Esophagus muscularis mucosa (tissue), 4 donors: ENCODE measurements at regions not wholly inside any gene's neighbourhood (a gene's known extent, or its start where the extent isn't known, plus 50 kb on each side); places are given as distances from the start of the nearest gene placed in this dataset.

Experiments used
- EP300 ChIP-seq: sonication (generic); formaldehyde crosslinking; IDR thresholded peaks from one replicate; pipeline ENCODE4 v1.6.1; 2017; ENCODE audit warnings: antibody characterized with exemption
- POLR2A ChIP-seq: fragments of 450-650 bp; IDR thresholded peaks from one replicate; pipeline ENCODE4 v1.6.1; 2017; ENCODE audit warnings: antibody characterized with exemption, moderate library complexity, mild to moderate bottlenecking, low read depth
- POLR2AphosphoS5 ChIP-seq, 2 donors: sonication (generic); formaldehyde crosslinking; IDR thresholded peaks; one replicate each; pipeline ENCODE4 v1.6.1; 2017; ENCODE audit warnings: antibody characterized with exemption in 2 of 2
- TF ChIP-seq, protein P1 (sequence below), 3 experiments: fragments of 200-600 bp in 2 of 3; fragments of 450-650 bp in 1 of 3; sonication (generic) in 2 of 3; IDR thresholded peaks; one replicate each; pipeline ENCODE4 v1.5.1; 2017 to 2019; ENCODE audit warnings: antibody characterized with exemption in 3 of 3, mild to moderate bottlenecking in 2 of 3, moderate library complexity in 1 of 3

DNA sequence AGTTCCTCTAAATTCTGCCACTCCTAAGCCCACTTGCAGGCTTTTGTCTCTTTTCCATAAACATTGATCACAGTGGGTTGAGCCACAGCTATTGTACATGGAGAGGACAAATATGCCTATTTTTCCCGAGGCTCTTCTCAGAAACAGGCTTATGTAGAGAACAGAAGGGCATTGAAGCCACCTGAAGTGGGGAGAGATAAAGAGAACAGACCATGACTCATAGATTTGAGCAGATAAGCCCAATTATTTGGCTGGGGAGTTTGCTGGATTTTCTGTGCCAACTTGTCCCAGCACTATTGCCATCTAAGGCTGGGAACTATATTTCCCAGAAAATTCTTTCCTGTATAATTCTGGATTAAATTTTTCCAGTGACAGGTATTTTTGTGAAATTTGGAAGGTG lies 446.1 kb upstream of the RPS6KA3 start:
- no peak for TF ChIP-seq POLR2AphosphoS5 (IDR thresholded peaks at IDR 0.05)
- TF ChIP-seq, protein P1, sequence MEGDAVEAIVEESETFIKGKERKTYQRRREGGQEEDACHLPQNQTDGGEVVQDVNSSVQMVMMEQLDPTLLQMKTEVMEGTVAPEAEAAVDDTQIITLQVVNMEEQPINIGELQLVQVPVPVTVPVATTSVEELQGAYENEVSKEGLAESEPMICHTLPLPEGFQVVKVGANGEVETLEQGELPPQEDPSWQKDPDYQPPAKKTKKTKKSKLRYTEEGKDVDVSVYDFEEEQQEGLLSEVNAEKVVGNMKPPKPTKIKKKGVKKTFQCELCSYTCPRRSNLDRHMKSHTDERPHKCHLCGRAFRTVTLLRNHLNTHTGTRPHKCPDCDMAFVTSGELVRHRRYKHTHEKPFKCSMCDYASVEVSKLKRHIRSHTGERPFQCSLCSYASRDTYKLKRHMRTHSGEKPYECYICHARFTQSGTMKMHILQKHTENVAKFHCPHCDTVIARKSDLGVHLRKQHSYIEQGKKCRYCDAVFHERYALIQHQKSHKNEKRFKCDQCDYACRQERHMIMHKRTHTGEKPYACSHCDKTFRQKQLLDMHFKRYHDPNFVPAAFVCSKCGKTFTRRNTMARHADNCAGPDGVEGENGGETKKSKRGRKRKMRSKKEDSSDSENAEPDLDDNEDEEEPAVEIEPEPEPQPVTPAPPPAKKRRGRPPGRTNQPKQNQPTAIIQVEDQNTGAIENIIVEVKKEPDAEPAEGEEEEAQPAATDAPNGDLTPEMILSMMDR (IDR thresholded peaks at IDR 0.05) = no peak
- TF ChIP-seq POLR2A = no peak
- no peak for TF ChIP-seq EP300
